CD4-positive, CD25-positive, alpha-beta regulatory T cell (primary cell): ENCODE measurements at regions not wholly inside any gene's neighbourhood (a gene's known extent, or its start where the extent isn't known, plus 50 kb on each side); places are given as distances from the start of the nearest gene placed in this dataset.

Source experiments
- ATAC-seq, 2 donors: fragments of 150-1000 bp; cut with Tn5 transposase; one replicate each; pipeline ENCODE4 v1.10.0; 2021; ENCODE audit warnings: low read depth in 2 of 2, moderate number of reproducible peaks in 2 of 2, moderate library complexity in 1 of 2
- DNase-seq, 3 donors: peaks; one replicate each; pipeline versions ENCODE4 v3.0.0 to v3.0.0-alpha.2; 2012 to 2022; ENCODE audit warnings: mixed read lengths in 1 of 3
- H3K27ac ChIP-seq: one replicate; pipeline ENCODE4 v1.7.0; 2013; ENCODE audit warnings: mild to moderate bottlenecking, low read length; ENCODE audit not compliant: insufficient read depth, poor library complexity, severe bottlenecking
- H3K27me3 ChIP-seq: one replicate; pipeline ENCODE4 v1.7.0; 2013; ENCODE audit warnings: low read length; ENCODE audit not compliant: control insufficient read depth, insufficient read depth
- H3K36me3 ChIP-seq: one replicate; pipeline ENCODE4 v1.7.0; 2013; ENCODE audit warnings: mild to moderate bottlenecking, low read length, moderate library complexity; ENCODE audit not compliant: control insufficient read depth, insufficient read depth
- H3K4me1 ChIP-seq: 2 replicates; pipeline ENCODE4 v1.7.0; 2013; ENCODE audit warnings: mild to moderate bottlenecking, low read length; ENCODE audit not compliant: insufficient read depth, control insufficient read depth, poor library complexity, severe bottlenecking
- H3K4me3 ChIP-seq: one replicate; pipeline ENCODE4 v1.7.0; 2013; ENCODE audit warnings: low read depth, mild to moderate bottlenecking, low read length, moderate library complexity
- H3K9me3 ChIP-seq, 2 experiments: 1 replicate in 1 of 2; 2 replicates in 1 of 2; pipeline ENCODE4 v1.7.0; 2013; ENCODE audit warnings: low read length in 2 of 2, mild to moderate bottlenecking in 1 of 2, moderate library complexity in 1 of 2; ENCODE audit not compliant: control insufficient read depth in 2 of 2
- H3K27ac Mint-ChIP-seq, 3 donors: one replicate each; pipeline ENCODE4 v1.8.0; 2020 to 2022; ENCODE audit warnings: mild to moderate bottlenecking in 3 of 3, mixed read lengths in 3 of 3, moderate library complexity in 2 of 3
- H3K27me3 Mint-ChIP-seq: one replicate; pipeline ENCODE4 v1.8.0; 2022; ENCODE audit warnings: mild to moderate bottlenecking, mixed read lengths
- H3K36me3 Mint-ChIP-seq: one replicate; pipeline ENCODE4 v1.8.0; 2020; ENCODE audit warnings: mixed read lengths
- H3K4me1 Mint-ChIP-seq, 4 donors: one replicate each; pipeline ENCODE4 v1.8.0; 2020 to 2022; ENCODE audit warnings: mixed read lengths in 4 of 4, mild to moderate bottlenecking in 1 of 4
- H3K4me3 Mint-ChIP-seq, 4 donors: one replicate each; pipeline ENCODE4 v1.8.0; 2020 to 2022; ENCODE audit warnings: mild to moderate bottlenecking in 4 of 4, mixed read lengths in 4 of 4, moderate library complexity in 3 of 4
- H3K9me3 Mint-ChIP-seq, 7 donors: one replicate each; pipeline ENCODE4 v1.8.0; 2020 to 2022; ENCODE audit warnings: mixed read lengths in 7 of 7, mild to moderate bottlenecking in 3 of 7, moderate library complexity in 2 of 7

DNA sequence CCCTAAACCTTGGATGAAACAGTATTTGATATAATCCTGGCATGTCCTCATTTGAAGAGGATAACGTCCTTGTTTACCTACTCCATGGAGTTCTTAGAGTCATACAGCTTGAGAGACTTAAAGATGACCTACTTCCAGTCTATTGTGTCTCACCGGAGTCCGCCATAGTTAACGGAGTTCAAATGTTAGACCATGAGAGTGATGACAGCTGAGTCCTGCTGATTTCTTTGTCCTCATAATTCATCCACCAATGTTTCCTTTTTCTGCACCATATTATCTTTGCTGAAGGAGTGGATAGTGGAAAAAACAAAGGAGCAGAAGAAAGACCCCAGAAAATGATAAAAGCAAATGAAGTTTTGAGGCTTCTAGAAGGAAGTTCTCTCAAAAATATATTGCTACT lies 75.8 kb upstream of the HIF1A start:
- Mint-ChIP-seq H3K27me3 (no peaks in the 10 kb centered on the region), H3K9me3 (peaks cover 0 to 3% (median 0%) of the 10 kb centered on the region in 7 donors), H3K36me3 (peaks cover 4% of the 10 kb centered on the region), H3K4me1 (peaks cover 6 to 7% (median 6%) of the 10 kb centered on the region in 4 donors), H3K4me3 (no peak overlapping the region), H3K27ac (no peak overlapping the region)
- Histone ChIP-seq H3K27ac (no peak overlapping the region), H3K36me3 (no peaks in the 10 kb centered on the region), H3K4me3 (no peak overlapping the region), H3K9me3 (no peaks in the 10 kb centered on the region), H3K4me1 (no peaks in the 10 kb centered on the region), H3K27me3 (peaks cover 1% of the 10 kb centered on the region)
- ATAC-seq = no peak
- DNase-seq = no peak

- Histone ChIP-seq H3K27ac (no peak overlapping the region), H3K36me3 (no peaks in the 10 kb centered on the region), H3K27me3 (peaks cover 1% of the 10 kb centered on the region), H3K4me3 (no peak overlapping the region), H3K4me1 (no peaks in the 10 kb centered on the region), H3K9me3 (no peaks in the 10 kb centered on the region)
- peaks cover 0 to 5% (median 0%) of the 10 kb centered on the region in 7 donors for H3K9me3 Mint-ChIP-seq
- H3K4me1 Mint-ChIP-seq = peaks cover 6 to 7% (median 6%) of the 10 kb centered on the region in 4 donors
- peaks cover 4% of the 10 kb centered on the region for H3K36me3 Mint-ChIP-seq
- ATAC-seq (no peak), DNase-seq (peak in 1 of 3 donors; percentile 22)
- H3K27ac Mint-ChIP-seq = no peak overlapping the region
- H3K27me3 Mint-ChIP-seq = no peaks in the 10 kb centered on the region
- H3K4me3 Mint-ChIP-seq = no peak overlapping the region
Measured at GRCh38 chr14:61620130-61620946, 75.0 kb upstream of the HIF1A start.

- peaks cover 1% of the 10 kb centered on the region for H3K27me3 ChIP-seq
- Mint-ChIP-seq H3K27ac (no peak overlapping the region), H3K4me3 (no peak overlapping the region), H3K4me1 (peaks cover 6 to 7% (median 6%) of the 10 kb centered on the region in 4 donors), H3K36me3 (peaks cover 4% of the 10 kb centered on the region), H3K9me3 (peaks cover 0 to 2% (median 0%) of the 10 kb centered on the region in 7 donors), H3K27me3 (no peaks in the 10 kb centered on the region)
- ATAC-seq (no peak), DNase-seq (no peak)
- no peaks in the 10 kb centered on the region for H3K9me3 ChIP-seq
- no peaks in the 10 kb centered on the region for H3K4me1 ChIP-seq
- no peaks in the 10 kb centered on the region for H3K36me3 ChIP-seq
- H3K27ac ChIP-seq = no peak overlapping the region
- no peak overlapping the region for H3K4me3 ChIP-seq
Measured at GRCh38 chr14:61621444-61621843, 73.9 kb upstream of the HIF1A start.

DNA sequence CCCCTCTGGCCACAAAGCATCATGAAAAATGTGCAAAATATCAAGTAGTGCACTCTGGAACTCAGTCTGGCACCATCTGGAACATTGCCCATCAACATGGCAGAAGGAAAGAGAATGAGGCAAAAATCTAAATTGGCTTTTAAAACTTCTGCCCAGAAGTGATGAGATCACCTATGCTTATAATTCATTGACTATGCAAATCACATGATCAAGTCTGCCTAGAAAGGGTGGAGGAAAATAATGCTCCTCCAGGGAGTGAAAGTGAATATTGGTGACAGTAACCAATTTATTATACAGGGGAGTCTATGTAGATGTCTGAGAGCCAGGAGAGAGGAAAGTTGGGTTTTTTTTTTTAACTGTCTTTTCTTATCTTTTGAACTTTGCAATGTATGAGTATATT lies 73.3 kb upstream of the HIF1A start:
- ATAC-seq (no peak), DNase-seq (no peak)
- Mint-ChIP-seq H3K4me1 (peaks cover 5 to 7% (median 6%) of the 10 kb centered on the region in 4 donors), H3K27me3 (no peaks in the 10 kb centered on the region), H3K9me3 (peaks cover 0 to 2% (median 0%) of the 10 kb centered on the region in 7 donors), H3K27ac (no peak overlapping the region), H3K4me3 (no peak overlapping the region), H3K36me3 (peaks cover 4% of the 10 kb centered on the region)
- no peak overlapping the region for H3K4me3 ChIP-seq
- H3K36me3 ChIP-seq = no peaks in the 10 kb centered on the region
- no peak overlapping the region for H3K27ac ChIP-seq
- H3K4me1 ChIP-seq = no peaks in the 10 kb centered on the region
- H3K27me3 ChIP-seq = peaks cover 1% of the 10 kb centered on the region
- H3K9me3 ChIP-seq = no peaks in the 10 kb centered on the region

- Mint-ChIP-seq H3K27ac (no peak overlapping the region), H3K36me3 (no peaks in the 10 kb centered on the region), H3K4me3 (no peak overlapping the region), H3K27me3 (no peaks in the 10 kb centered on the region), H3K4me1 (peaks cover 0 to under 1% (median 0%) of the 10 kb centered on the region in 4 donors), H3K9me3 (peaks cover 0 to 2% (median 0%) of the 10 kb centered on the region in 7 donors)
- DNase-seq (no peak), ATAC-seq (no peak)
- Histone ChIP-seq H3K9me3 (no peaks in the 10 kb centered on the region), H3K27me3 (peaks cover 1% of the 10 kb centered on the region), H3K36me3 (no peaks in the 10 kb centered on the region), H3K4me1 (no peaks in the 10 kb centered on the region), H3K4me3 (no peak overlapping the region), H3K27ac (no peak overlapping the region)
Measured at GRCh38 chr14:61623927-61624326, 71.4 kb upstream of the HIF1A start.

DNA sequence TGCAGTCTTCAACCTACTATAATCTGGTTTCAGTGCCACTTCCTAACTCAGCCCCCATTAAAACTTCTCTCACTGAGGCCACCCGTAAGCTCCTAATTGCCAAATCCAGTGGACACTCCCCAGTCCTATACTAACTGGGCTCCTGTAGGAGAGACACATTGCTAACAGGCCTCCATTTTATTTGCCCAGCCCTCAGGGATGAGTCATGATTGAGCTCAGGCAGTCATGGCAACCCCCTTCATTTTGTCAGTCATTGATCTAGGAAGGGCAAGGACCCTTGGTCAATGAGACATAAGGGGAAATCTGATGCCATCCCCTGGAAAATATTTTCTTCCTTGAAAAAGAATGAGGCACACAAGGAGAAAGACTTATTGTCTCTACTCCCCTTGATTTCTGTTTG lies 70.1 kb upstream of the HIF1A start:
- Mint-ChIP-seq H3K36me3 (no peaks in the 10 kb centered on the region), H3K27me3 (no peaks in the 10 kb centered on the region), H3K4me3 (no peak overlapping the region), H3K9me3 (peaks cover 0 to 2% (median 0%) of the 10 kb centered on the region in 7 donors), H3K4me1 (no peaks in the 10 kb centered on the region), H3K27ac (no peak overlapping the region)
- H3K27me3 ChIP-seq = peaks cover 1% of the 10 kb centered on the region
- no peak overlapping the region for H3K27ac ChIP-seq
- H3K9me3 ChIP-seq = no peaks in the 10 kb centered on the region
- H3K4me3 ChIP-seq = no peak overlapping the region
- ATAC-seq (no peak), DNase-seq (no peak)
- no peaks in the 10 kb centered on the region for H3K36me3 ChIP-seq
- no peaks in the 10 kb centered on the region for H3K4me1 ChIP-seq

GRCh38 chr14:61627612-61628011 lies 67.7 kb upstream of the HIF1A start:
- DNase-seq = no peak
- no peak overlapping the region for H3K4me3 Mint-ChIP-seq
- no peak for ATAC-seq
- no peaks in the 10 kb centered on the region for H3K36me3 Mint-ChIP-seq
- H3K27ac Mint-ChIP-seq = peak overlapping the region in 1 of 3 donors; percentile 4
- Histone ChIP-seq H3K27ac (no peak overlapping the region), H3K36me3 (no peaks in the 10 kb centered on the region), H3K9me3 (no peaks in the 10 kb centered on the region), H3K4me1 (no peaks in the 10 kb centered on the region), H3K4me3 (no peak overlapping the region), H3K27me3 (no peaks in the 10 kb centered on the region)
- H3K27me3 Mint-ChIP-seq = no peaks in the 10 kb centered on the region
- H3K9me3 Mint-ChIP-seq = peaks cover 0 to 2% (median 0%) of the 10 kb centered on the region in 7 donors
- no peaks in the 10 kb centered on the region for H3K4me1 Mint-ChIP-seq
